ENCODE measurements at regions not wholly inside any gene's neighbourhood (a gene's known extent, or its start where the extent isn't known, plus 50 kb on each side); places are given as distances from the start of the nearest gene placed in this dataset.

- TF ChIP-seq CTCF (IDR thresholded peaks at IDR 0.05) (no peak), POLR2AphosphoS5 (IDR thresholded peaks at IDR 0.05; ENCODE audit: low read depth, low read length) (no peak)
Observed at GRCh38 chr5:3400659-3401058, 195.0 kb upstream of the IRX1 start.

All from Panc1 (cell line).